Esophagus muscularis mucosa (tissue), 4 donors: ENCODE measurements at regions not wholly inside any gene's neighbourhood (a gene's known extent, or its start where the extent isn't known, plus 50 kb on each side); places are given as distances from the start of the nearest gene placed in this dataset.

Experiments used
- EP300 ChIP-seq: sonication (generic); formaldehyde crosslinking; IDR thresholded peaks from one replicate; pipeline ENCODE4 v1.6.1; 2017; ENCODE audit warnings: antibody characterized with exemption
- POLR2A ChIP-seq: fragments of 450-650 bp; IDR thresholded peaks from one replicate; pipeline ENCODE4 v1.6.1; 2017; ENCODE audit warnings: antibody characterized with exemption, moderate library complexity, mild to moderate bottlenecking, low read depth
- POLR2AphosphoS5 ChIP-seq, 2 donors: sonication (generic); formaldehyde crosslinking; IDR thresholded peaks; one replicate each; pipeline ENCODE4 v1.6.1; 2017; ENCODE audit warnings: antibody characterized with exemption in 2 of 2
- TF ChIP-seq, protein P1 (sequence below), 3 experiments: fragments of 200-600 bp in 2 of 3; fragments of 450-650 bp in 1 of 3; sonication (generic) in 2 of 3; IDR thresholded peaks; one replicate each; pipeline ENCODE4 v1.5.1; 2017 to 2019; ENCODE audit warnings: antibody characterized with exemption in 3 of 3, mild to moderate bottlenecking in 2 of 3, moderate library complexity in 1 of 3

DNA sequence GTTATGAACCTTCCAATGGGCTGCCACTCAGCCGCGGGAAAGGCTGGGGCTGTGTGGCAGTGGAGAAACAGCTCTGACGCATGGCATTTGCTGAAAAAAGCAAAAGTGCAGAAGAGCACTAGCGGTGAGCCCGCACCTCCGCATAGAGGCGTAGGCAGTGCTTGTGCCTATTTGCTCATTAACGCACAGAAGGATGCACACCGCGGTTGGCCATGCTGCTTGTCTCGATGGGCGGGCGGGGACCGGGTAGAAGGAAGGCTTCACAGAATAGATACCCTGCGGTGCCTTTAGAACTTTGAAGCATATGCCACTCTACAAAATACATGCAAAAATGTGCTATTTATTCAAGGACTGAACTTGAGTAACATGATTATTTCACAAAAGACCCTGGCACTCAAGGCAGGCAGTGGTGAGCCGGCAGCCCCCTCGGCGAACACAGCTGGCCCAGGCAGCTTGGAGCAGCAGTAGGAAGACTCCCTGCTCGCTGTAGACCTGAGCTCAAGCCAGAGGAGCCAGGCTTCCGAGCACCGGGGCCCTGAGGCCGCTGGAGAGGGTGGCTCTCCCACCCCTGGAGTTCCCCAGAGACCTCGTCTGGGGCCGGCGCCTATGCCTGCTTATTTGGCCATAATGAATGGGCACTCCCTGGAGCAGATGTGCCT is 71.5 kb downstream of the SIK1 start:
- TF ChIP-seq, protein P1, sequence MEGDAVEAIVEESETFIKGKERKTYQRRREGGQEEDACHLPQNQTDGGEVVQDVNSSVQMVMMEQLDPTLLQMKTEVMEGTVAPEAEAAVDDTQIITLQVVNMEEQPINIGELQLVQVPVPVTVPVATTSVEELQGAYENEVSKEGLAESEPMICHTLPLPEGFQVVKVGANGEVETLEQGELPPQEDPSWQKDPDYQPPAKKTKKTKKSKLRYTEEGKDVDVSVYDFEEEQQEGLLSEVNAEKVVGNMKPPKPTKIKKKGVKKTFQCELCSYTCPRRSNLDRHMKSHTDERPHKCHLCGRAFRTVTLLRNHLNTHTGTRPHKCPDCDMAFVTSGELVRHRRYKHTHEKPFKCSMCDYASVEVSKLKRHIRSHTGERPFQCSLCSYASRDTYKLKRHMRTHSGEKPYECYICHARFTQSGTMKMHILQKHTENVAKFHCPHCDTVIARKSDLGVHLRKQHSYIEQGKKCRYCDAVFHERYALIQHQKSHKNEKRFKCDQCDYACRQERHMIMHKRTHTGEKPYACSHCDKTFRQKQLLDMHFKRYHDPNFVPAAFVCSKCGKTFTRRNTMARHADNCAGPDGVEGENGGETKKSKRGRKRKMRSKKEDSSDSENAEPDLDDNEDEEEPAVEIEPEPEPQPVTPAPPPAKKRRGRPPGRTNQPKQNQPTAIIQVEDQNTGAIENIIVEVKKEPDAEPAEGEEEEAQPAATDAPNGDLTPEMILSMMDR (IDR thresholded peaks at IDR 0.05) = no peak
- no peak for TF ChIP-seq EP300
- no peak for TF ChIP-seq POLR2A
- TF ChIP-seq POLR2AphosphoS5 (IDR thresholded peaks at IDR 0.05) = no peak
